GM18511 (cell line): ENCODE measurements at regions not wholly inside any gene's neighbourhood (a gene's known extent, or its start where the extent isn't known, plus 50 kb on each side); places are given as distances from the start of the nearest gene placed in this dataset.
"Not testable (repeated sequence)": the region's sequence is repeated elsewhere in the genome, so short reads cannot be mapped to it uniquely, and the experiment has no call there.

Experiments
- ATAC-seq: cut with Tn5 transposase; IDR thresholded peaks from one replicate; pipeline ENCODE4 v1.9.1; 2021; ENCODE audit warnings: mild to moderate bottlenecking, moderate library complexity; ENCODE audit not compliant: unreplicated experiment

DNA sequence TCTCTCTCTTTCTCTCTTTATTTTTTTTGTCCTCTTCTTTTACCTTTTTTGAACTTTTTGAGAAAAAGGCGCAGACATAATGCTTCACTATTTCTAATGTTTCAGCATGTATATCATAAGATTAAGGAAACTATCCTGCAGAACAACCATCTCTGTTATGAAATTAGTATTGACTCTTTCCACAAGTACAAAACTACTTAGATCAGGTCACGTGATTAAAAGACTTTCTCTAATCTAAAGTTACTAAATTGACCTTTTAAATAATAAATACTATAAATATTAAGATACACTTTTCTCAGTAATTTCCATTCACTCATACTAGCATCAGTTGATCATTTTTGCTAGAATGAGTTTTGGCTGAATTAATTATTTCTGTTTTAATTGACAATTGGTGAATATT lies 844.5 kb upstream of the LRFN5 start:
- no peak for ATAC-seq

DNA sequence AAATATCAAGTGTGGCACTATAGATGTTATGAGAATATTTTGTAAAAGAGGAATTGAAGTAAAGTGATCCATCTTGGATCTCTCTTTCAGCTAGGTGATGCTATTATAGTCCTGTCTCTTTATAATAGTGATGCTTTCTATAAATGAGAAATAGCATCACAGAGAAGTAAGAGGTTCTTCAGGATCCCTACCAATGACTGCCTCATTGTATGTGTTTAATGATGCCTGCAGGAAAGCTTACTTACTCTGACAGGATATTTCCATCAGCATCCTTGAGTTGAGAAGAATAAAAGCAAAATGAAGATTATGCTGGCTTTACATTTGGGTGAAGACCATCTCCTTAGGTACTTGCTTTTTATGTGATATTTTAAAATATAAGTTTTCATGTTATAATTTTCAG lies 846.0 kb upstream of the LRFN5 start:
- no peak for ATAC-seq

DNA sequence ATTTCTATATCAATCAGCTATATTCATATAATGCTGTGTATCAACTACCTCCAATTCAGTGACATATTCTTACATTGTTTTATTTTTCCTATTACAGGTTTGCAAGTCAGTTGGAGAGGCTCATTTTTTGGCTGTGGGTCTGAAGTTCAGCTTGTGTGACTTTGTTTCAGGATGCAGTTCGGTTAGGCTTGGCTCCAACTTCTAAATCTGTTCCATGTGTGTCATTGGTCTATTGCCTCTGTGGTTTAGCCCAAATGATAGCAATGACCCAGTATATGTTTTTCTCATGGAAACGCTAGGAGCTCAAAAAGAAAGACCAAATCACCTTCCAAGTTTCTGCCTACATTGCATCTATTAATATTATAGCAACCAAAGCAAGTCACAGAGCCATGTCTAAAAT lies 848.6 kb upstream of the LRFN5 start:
- ATAC-seq, result no peak

DNA sequence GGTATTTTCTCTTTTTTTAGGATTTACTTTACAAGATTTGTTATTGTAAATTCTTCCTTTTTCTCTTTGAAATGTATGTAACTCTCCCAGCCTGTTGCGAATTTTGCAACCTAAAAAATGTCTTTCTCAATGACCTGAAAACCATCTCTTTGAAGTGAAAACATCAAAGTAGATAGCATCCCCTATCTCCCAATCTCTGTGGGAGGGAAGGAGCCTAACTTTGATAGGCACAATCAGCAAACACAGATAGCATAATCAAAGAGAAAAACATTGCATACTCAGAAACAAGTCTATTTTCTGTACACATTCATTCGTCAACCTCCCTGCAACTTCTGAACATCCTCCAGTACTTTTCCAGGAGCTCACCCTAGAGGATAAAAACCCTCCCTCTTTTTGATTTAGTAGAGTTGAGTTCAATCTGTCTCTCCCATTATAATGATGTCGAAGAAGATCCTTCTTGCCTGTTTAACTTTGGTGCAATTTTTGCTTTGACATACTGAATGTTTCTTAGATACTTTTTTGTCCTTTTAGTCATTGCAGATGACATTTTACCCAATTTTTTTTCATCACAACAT lies 849.2 kb upstream of the LRFN5 start:
- ATAC-seq, result no peak

DNA sequence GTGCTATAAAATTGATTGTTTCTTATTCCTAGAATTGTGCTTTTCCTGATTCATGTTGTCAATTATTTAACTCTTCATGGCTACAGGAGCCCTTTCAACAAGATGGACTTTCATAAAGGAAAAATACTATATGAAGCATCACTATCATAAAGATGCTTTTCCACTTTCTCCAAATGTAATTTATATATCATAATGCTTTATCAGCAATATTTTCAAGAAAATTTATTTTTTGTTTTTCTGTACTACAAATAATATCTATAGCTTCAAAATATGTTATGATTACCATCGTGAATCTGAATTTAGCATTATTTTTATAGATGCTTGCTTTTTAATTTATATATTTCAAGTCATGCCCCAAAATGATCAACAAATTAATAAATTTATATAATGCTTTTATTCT lies 873.5 kb upstream of the LRFN5 start:
- ATAC-seq, result no peak

DNA sequence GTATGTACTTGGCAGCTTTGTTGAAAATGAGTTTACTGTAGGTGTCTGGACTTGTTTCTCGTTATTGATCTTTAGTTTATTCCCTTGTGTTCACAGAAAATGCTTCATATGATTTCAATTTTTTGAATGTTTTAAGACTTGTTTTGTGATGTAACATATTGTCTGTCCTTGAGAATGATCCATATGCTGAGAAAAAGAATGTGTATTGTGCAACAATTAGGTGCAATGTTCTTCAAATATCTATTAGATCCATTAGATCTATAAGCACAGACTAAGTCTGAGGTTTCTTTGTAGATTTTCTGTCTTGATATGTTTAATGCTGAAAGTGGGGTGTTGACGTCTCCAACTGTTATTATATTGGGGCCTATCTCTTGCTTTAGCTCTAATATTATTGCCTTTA lies 879.6 kb upstream of the LRFN5 start:
- ATAC-seq, result no peak

DNA sequence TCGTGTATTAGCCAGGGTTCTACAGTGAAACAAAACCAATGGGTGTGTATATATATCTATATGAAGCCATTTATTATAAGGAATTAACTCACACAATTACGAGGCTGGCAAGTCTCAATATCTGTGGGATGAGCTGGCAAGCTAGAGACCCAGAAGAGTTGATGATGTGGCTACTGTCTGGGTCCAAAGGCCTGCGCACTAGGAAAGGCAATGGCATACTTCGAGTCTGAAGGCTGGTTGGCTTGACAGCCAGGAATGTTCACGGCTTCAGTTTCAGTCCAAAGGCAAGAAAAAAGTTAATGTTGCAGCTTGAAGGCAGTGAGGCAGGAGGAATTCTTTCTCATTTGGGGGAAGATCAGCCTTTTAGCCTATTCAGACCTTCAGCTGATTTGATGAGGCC lies 893.3 kb upstream of the LRFN5 start:
- no peak for ATAC-seq

DNA sequence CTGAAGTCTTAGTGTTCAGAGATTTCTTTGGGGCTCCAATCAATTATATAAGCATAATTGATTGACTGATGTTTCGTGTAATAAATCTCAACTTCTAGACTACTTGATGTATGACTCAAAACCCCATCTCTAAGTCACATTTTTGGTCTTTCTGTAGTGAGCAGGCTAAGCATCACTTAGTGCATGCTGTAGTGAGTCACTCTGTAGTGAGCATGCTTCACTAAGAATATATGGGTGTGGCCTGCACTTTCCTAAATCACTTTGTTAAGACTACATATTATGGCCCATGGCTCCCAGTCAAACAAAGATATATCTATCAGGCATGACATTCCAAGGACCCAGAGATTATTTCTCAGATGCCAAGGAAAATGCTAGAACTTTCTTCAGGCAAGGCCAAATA lies 909.4 kb upstream of the LRFN5 start:
- no peak for ATAC-seq

DNA sequence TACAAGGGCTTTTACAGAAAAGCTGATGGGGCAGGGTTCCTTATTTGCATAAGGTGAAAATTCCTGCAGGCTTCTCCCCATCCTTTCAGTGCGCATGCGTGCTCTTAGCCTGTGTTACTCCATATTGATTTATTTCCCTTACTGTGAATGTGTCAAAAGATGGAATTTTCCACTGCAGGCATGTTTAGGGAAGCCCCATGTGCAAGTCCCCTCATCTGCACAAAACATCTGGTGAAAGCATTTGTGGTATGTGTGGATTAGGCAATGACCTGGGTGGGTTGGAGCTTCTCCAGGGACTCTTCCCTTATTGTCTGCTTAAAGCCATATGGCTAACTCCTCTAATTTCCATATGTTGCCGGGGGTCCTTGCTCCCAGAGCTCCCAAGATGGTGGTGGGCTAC lies 912.7 kb upstream of the LRFN5 start:
- ATAC-seq, result no peak

DNA sequence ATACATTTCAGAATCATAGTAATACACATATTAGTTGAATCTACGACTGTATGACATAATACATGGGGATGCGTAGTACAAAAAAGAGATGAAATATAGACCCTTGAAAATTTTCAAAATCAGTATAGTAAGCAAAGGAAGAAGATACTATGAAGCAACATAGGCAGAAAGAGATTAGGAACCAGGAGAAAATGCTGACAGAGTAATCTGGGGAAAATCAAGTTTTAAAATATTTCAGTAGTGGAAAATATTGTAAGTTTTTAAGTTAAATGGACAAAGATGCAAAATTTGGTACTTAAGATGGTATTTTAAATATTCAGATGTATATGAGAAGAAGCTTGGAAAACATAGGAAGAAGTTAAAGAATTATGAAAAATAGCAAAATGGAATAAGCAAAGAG lies 915.6 kb upstream of the LRFN5 start:
- no peak for ATAC-seq

DNA sequence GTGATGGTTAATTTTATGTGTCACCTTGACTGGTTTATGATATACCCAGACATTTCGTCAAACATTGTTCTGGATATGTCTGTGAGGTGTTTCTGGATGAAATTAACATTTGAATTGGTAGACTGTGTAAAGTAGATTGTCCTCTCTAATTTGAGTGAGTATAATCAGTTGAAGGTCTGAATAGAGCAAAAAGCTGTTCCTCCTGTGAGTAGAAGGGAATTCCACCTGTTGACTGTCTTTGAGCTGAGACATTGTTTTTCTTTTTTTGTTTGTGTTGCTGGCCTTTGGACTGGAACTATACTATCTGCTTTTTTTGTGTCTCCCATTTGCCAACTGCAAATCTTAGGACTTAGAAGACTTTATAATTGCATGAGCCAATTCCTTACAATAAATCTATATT lies 920.9 kb upstream of the LRFN5 start:
- no peak for ATAC-seq

DNA sequence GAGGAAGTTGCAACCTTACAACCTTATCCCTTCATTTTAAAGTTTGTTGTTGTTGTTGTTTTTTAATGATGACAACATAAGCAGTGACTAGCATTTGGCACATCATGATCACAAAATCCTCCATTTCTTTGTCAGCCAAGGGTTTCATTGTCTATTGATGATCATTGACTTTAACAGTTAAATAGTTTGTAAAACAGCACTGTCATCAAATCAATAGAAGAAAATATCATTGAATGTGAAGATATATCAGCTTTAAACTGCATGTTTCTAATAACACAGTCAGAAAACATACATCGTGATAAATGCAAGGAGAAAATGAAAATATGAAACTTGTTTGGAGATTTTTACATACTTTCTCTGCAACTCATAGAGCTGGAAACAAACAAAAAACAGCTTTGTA lies 922.3 kb upstream of the LRFN5 start:
- no peak for ATAC-seq

DNA sequence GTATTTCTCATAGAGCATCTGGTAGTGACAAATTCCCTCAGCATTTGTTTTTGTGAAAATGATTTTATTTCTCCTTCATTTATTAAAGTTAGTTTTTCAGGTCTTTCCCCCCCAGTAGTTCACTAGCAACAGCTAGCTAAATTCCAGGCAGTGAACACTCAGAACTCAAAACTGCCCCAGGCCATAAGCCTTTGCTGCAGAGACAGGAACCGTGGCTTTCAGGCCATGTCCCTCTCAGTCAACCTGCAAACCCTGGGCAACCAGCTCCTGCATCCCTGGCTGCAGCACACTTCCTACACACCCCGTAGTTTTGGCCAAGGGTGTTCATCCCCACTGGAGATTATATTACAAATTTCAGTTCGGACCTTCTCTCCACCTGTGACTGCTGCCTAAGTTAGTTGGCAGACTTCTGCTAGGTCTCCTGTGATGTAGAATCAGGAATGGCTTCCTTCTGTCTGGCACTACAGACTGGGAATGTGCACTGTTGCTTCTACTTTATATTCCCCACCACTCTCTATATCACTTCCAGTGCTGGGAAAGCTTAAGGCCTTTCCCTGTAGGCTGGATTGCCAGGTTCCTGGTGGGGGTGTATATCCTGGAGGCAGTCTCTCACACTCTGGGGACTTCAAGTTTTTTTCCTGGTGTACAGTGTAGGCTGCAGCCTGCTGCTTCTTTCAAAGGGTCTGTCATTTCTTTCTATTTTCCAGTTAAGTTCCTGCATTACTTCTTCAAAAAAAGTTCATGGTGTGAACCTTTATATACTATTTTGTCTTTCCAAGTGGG lies 924.4 kb upstream of the LRFN5 start:
- no peak for ATAC-seq

DNA sequence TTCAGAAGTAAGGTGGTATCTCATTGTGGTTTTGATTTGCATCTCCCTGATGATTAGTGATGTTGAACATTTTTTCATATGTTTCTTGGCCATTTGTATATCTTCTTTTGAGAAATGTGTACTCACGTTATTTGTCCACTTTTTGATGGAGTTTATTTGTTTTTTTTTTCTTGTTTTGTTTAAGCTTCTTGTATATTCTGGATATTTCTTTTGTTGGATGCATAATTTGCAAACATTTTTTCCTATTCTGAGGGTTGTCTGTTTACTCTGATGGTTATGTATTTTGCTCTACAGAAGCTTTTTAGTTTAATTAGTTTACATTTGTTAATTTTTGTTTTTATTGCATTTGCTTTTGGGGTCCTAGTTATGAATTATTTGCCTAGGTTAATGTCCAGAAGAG lies 927.4 kb upstream of the LRFN5 start:
- no peak for ATAC-seq

DNA sequence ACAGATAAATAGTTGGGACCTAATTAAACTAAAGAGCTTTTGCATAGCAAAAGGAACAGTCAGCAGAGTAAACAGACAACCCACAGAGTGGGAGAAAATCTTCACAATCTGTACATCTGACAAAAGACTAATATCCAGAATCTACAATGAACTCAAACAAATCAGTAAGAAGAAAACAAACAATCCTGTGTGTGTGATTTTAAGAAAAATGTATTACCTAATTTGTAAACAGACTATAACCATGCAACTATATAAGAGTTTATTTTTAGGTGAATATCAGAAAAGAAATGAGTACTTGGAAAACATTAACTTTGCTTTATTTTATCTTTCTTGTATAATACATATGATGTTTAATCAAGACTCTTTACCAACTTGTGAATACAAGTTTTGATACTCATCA lies 929.5 kb upstream of the LRFN5 start:
- not testable (repeated sequence) for ATAC-seq

DNA sequence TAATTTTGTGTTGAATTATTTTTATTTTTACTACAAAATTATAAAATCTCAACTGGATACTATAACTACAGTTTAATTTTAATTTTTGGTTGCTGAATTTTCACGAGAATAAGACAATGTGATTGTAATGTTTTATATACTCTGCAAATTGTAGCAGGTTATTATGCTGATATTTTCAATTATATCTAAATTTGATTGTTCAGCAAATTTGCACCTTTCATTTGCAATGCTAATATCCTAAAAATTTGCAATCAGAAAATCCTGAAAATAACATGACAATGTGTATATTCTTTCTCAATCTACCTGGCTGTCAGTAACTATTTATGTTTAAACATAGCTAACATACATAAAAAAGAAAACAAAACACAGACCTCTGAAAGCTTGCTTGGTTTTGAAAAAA lies 932.2 kb upstream of the LRFN5 start:
- no peak for ATAC-seq

DNA sequence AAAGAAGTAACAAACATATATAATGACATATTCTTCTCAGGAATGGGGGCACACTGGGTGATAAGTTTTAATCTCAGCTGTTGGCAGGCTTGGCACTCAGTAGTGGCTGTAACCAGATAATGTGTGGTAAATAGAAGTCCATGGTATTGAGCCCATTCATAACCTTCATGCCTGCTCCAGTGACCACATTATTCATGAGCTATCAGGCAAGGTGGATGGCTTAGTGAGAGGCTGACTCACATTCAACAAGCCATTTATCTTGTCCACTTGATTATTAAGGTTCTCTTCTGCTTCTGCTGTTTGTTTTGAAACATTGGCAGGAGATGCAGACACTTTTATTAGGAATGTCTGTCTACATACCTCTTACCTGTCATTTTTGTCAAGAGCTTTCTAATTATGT lies 950.4 kb upstream of the LRFN5 start:
- no peak for ATAC-seq

DNA sequence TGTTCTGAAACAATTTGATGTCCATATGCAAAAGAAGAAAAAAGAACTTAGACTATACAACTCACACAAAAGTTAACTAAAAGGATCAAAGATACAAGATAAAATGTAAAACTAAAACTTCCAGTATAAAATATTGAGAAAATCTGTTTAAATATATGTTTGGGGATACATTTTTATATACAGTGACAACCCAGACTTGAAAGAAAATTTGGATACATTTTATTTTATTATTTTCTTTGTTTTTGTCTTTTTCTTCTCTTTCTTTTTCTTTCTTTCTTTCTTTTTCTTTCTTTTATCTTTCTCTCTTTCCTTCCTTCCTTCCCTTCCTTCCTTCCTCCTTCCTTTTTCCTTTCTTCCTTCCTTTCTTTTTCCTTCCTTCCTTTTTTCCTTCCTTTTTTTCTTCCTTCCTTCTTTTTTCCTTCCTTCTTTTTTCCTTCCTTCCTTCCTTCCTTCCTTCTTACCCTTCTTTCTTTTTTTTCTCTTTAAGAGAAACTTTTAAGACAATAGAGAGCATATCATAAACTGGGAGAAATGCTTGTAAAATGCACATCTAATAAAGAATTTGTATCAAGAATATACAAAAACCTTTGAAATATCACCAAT lies 954.5 kb upstream of the LRFN5 start:
- no peak for ATAC-seq

DNA sequence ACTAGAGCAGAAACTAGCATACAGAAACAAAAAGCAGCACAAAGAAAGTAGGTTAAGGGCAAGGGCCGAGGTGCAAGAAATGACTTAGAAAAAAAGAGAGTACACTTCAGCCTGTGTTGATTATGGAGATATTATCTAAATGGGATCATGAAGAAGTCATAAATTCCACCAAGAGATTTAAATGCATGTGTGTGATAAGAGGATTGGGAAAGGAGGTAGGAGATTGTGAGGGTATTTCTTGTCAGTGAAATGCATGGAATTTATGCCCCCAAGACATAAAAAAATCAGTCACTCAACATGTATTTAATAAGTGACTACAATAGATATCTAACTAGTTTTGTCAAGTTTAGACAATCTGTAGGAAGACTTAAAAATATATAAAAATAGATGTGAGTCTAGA lies 976.2 kb upstream of the LRFN5 start:
- ATAC-seq, result no peak

DNA sequence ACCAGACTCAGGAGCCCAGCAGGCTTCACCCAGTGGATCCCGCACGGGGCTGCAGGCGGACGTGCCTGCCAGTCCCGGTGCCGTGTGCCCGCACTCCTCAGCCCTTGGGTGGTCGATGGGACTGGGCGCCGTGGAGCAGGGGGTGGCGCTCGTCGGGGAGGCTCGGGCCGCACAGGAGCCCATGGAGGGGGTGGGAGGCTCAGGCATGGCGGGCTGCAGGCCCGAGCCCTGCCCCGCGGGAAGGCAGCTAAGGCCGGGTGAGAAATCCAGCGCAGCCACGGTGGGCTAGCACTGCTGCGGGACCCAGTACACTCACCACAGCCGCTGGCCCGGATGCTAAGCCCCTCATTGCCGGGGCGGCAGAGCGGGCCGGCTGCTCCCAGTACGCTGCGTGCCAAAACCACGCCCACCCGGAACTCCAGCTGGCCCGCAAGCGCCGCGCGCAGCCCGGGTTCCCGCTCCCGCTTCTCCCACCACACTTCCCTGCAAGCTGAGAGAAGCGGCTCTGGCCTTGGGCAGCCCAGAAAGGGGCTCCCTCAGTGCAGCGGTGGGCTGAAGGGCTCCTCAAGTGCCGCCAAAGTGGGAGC lies 977.0 kb upstream of the LRFN5 start:
- ATAC-seq, result not testable (repeated sequence)

DNA sequence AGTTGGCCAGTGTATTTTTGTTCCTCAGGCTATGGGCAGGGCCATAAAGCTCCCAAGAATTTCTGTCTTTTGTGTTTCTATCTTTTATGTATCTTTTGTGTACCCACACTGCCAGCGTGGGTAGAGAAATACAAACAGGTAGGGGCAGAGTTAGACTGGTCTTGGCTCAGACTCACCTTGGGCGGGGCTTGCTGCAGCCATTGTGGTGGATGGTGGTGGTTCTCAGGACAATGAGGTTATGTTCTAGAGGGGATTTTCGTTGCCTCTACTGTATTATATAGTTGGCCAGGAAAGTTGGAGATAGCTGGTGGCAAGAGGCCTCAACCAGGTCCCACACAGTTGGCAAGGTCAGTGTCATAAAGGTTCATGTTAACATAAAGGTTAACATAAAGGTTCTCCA lies 977.5 kb upstream of the LRFN5 start:
- ATAC-seq, result no peak

DNA sequence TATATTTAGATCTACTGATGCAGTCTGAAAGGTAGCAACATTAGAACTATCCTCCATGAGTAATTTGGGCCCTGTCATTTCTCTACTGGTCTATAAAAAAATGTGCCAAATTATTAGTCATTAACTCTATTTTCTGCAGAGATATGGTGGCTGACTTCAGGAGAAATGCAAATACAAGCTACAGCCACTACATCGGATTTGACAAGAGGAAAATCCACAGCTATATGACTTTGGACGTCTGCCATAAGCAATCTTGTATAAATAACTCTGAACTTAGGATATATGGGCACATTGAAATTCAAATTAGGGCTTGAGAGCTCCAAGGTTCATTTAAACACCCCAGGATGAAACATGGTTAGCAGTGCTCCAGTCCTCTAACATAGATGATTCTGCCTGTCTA lies 983.0 kb upstream of the LRFN5 start:
- ATAC-seq, result no peak
